Activated naive CD4-positive, alpha-beta T cell treated with anti-CD3 and anti-CD28 coated beads for 36 hours (primary cell): ENCODE measurements at regions not wholly inside any gene's neighbourhood (a gene's known extent, or its start where the extent isn't known, plus 50 kb on each side); places are given as distances from the start of the nearest gene placed in this dataset.
"Not testable (repeated sequence)": the region's sequence is repeated elsewhere in the genome, so short reads cannot be mapped to it uniquely, and the experiment has no call there.

Experiments
- CTCF ChIA-PET: fragments of 350-600 bp; sonication (Branson Sonifier 250); formaldehyde crosslinking; loops from one replicate; lab custom pipeline; 2021; ENCODE audit warnings: antibody characterized with exemption; lab: Charles Lee
- DNase-seq: peaks from one replicate; pipeline ENCODE4 v3.0.0-alpha.2; 2020
- H3K27ac Mint-ChIP-seq: one replicate; pipeline ENCODE4 v1.8.0; 2021; ENCODE audit warnings: mild to moderate bottlenecking, mixed read lengths
- H3K27me3 Mint-ChIP-seq: one replicate; pipeline ENCODE4 v1.8.0; 2021; ENCODE audit warnings: low read depth, mixed read lengths
- H3K36me3 Mint-ChIP-seq: one replicate; pipeline ENCODE4 v1.8.0; 2021; ENCODE audit warnings: low read depth, mixed read lengths
- H3K4me1 Mint-ChIP-seq: one replicate; pipeline ENCODE4 v1.8.0; 2021; ENCODE audit warnings: low read depth, mixed read lengths
- H3K4me3 Mint-ChIP-seq: one replicate; pipeline ENCODE4 v1.8.0; 2021; ENCODE audit warnings: mild to moderate bottlenecking, moderate library complexity, mixed read lengths
- H3K9me3 Mint-ChIP-seq: one replicate; pipeline ENCODE4 v1.8.0; 2021; ENCODE audit warnings: mixed read lengths
- intact Hi-C: fragments of 100-400 bp; cut with micrococcal nuclease; formaldehyde crosslinking; loops from one replicate; pipeline ENCODE4 v1.15.1; 2023

DNA sequence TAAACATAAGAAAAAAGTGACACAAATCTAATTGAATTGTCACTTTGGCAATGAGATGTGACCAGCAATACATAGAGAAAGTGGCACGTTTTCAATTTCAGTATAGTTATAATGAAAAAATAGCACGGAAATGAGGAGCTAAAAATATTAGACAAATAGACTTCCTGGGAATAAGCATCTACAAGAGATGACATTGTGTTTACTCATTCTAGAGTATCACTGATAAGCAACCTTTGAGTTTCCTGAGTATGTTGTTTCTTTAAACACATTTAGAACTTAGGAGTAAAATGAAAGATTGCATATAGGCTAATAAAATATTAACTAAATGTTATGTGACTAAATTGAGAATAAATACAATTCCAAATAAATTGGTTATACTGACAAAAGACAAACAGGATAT, 207.1 kb upstream of the SLITRK6 start:
- H3K27ac Mint-ChIP-seq = no peak overlapping the region
- H3K4me1 Mint-ChIP-seq = no peaks in the 10 kb centered on the region
- intact Hi-C loops = no loop called here
- H3K4me3 Mint-ChIP-seq = no peak overlapping the region
- peaks cover 6% of the 10 kb centered on the region for H3K9me3 Mint-ChIP-seq
- no peaks in the 10 kb centered on the region for H3K36me3 Mint-ChIP-seq
- H3K27me3 Mint-ChIP-seq = no peaks in the 10 kb centered on the region
- DNase-seq = no peak
- CTCF ChIA-PET = no interaction called here

- Mint-ChIP-seq H3K27ac (no peak overlapping the region), H3K9me3 (peaks cover 3% of the 10 kb centered on the region), H3K36me3 (no peaks in the 10 kb centered on the region), H3K4me1 (no peaks in the 10 kb centered on the region), H3K27me3 (no peaks in the 10 kb centered on the region), H3K4me3 (no peak overlapping the region)
- CTCF ChIA-PET = no interaction called here
- intact Hi-C loops = no loop called here
- no peak for DNase-seq
Measured at GRCh38 chr13:86003029-86003428, 203.8 kb upstream of the SLITRK6 start.

- H3K27ac Mint-ChIP-seq = no peak overlapping the region
- H3K9me3 Mint-ChIP-seq = no peaks in the 10 kb centered on the region
- H3K4me1 Mint-ChIP-seq = no peaks in the 10 kb centered on the region
- intact Hi-C loops = no loop called here
- CTCF ChIA-PET = no interaction called here
- H3K4me3 Mint-ChIP-seq = no peak overlapping the region
- H3K27me3 Mint-ChIP-seq = no peaks in the 10 kb centered on the region
- no peak for DNase-seq
- H3K36me3 Mint-ChIP-seq = no peaks in the 10 kb centered on the region
Measured at GRCh38 chr13:86000546-86000945, 201.3 kb upstream of the SLITRK6 start.

DNA sequence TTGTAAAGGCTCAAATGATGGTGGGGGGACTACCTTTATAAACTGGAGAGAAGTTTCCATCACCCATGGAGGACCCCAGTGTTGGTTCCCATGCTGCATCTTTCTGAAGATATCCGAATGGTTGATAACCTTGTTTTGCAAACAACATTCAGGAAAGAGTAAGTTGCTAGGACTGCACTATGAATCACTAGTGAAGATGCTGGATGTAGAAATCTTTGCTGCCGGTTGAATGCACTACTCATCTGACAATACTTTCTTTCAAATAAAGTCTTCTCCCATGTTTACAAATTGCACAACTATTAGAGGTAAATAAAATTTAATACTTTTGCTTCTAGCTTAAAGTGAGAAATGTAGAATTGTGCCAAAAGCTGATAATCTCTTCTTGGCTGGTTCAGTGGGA, 198.4 kb upstream of the SLITRK6 start:
- H3K36me3 Mint-ChIP-seq = no peaks in the 10 kb centered on the region
- CTCF ChIA-PET = no interaction called here
- no peak overlapping the region for H3K27ac Mint-ChIP-seq
- H3K4me3 Mint-ChIP-seq = no peak overlapping the region
- H3K27me3 Mint-ChIP-seq = no peaks in the 10 kb centered on the region
- intact Hi-C loops = no loop called here
- H3K9me3 Mint-ChIP-seq = no peaks in the 10 kb centered on the region
- H3K4me1 Mint-ChIP-seq = no peaks in the 10 kb centered on the region
- DNase-seq = no peak

GRCh38 chr13:85995788-85996418, 196.7 kb upstream of the SLITRK6 start:
- Mint-ChIP-seq H3K27ac (no peak overlapping the region), H3K9me3 (no peaks in the 10 kb centered on the region), H3K4me3 (no peak overlapping the region), H3K4me1 (no peaks in the 10 kb centered on the region), H3K36me3 (no peaks in the 10 kb centered on the region), H3K27me3 (no peaks in the 10 kb centered on the region)
- CTCF ChIA-PET = no interaction called here
- intact Hi-C loops = no loop called here
- DNase-seq = no peak

- Mint-ChIP-seq H3K27ac (no peak overlapping the region), H3K4me1 (no peaks in the 10 kb centered on the region), H3K36me3 (no peaks in the 10 kb centered on the region), H3K4me3 (no peak overlapping the region), H3K27me3 (no peaks in the 10 kb centered on the region), H3K9me3 (peaks cover 4% of the 10 kb centered on the region)
- DNase-seq = no peak
- CTCF ChIA-PET = no interaction called here
- intact Hi-C loops = no loop called here
Measured at GRCh38 chr13:85993567-85993966, 194.3 kb upstream of the SLITRK6 start.

DNA sequence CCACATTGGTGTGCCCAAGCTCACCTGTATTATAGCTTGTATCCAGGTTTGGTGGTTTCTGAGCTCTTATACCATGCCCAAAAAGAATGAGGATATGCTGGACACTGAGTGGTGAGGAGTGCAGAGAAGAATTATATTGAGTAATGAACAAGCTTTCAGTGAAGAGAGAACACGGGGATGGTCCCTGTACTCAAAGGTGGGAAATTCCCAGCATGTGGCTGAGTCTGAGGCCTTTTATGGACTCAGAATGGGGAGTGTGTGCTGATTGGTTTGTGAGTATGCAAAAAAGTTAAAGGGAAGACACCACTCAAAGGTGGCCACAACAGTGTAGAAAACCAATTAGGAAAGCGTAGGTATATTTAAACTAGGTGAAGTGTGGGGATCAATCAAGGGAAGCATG, 191.2 kb upstream of the SLITRK6 start:
- intact Hi-C loops = no loop called here
- Mint-ChIP-seq H3K4me1 (no peaks in the 10 kb centered on the region), H3K9me3 (peaks cover 6% of the 10 kb centered on the region), H3K4me3 (no peak overlapping the region), H3K27me3 (no peaks in the 10 kb centered on the region), H3K27ac (no peak overlapping the region), H3K36me3 (no peaks in the 10 kb centered on the region)
- no peak for DNase-seq
- CTCF ChIA-PET = interaction anchor here (0.5 kb wide), 1 partner anchor 119 kb away, joined by 3 read pairs; no protein-coding TSS in a partner anchor

GRCh38 chr13:85985797-85986196, 186.6 kb upstream of the SLITRK6 start:
- CTCF ChIA-PET = no interaction called here
- Mint-ChIP-seq H3K27me3 (no peaks in the 10 kb centered on the region), H3K36me3 (no peaks in the 10 kb centered on the region), H3K4me3 (no peak overlapping the region), H3K27ac (no peak overlapping the region), H3K4me1 (no peaks in the 10 kb centered on the region), H3K9me3 (peaks cover 8% of the 10 kb centered on the region)
- no peak for DNase-seq
- intact Hi-C loops = no loop called here

- intact Hi-C loops = no loop called here
- no peak for DNase-seq
- Mint-ChIP-seq H3K27ac (no peak overlapping the region), H3K36me3 (no peaks in the 10 kb centered on the region), H3K4me1 (no peaks in the 10 kb centered on the region), H3K4me3 (no peak overlapping the region), H3K9me3 (peaks cover 2% of the 10 kb centered on the region), H3K27me3 (no peaks in the 10 kb centered on the region)
- CTCF ChIA-PET = no interaction called here
Measured at GRCh38 chr13:85982102-85982501, 182.9 kb upstream of the SLITRK6 start.

GRCh38 chr13:85980447-85980846, 181.2 kb upstream of the SLITRK6 start:
- H3K27me3 Mint-ChIP-seq, H3K4me3 Mint-ChIP-seq, DNase-seq, H3K27ac Mint-ChIP-seq, intact Hi-C loops, H3K4me1 Mint-ChIP-seq, H3K9me3 Mint-ChIP-seq, CTCF ChIA-PET, H3K36me3 Mint-ChIP-seq: not testable (repeated sequence)

- no peak overlapping the region for H3K4me3 Mint-ChIP-seq
- H3K9me3 Mint-ChIP-seq = no peaks in the 10 kb centered on the region
- H3K27me3 Mint-ChIP-seq = no peaks in the 10 kb centered on the region
- no peak for DNase-seq
- CTCF ChIA-PET = no interaction called here
- intact Hi-C loops = no loop called here
- no peaks in the 10 kb centered on the region for H3K36me3 Mint-ChIP-seq
- H3K27ac Mint-ChIP-seq = no peak overlapping the region
- no peaks in the 10 kb centered on the region for H3K4me1 Mint-ChIP-seq
Measured at GRCh38 chr13:85976242-85976641, 177.0 kb upstream of the SLITRK6 start.

DNA sequence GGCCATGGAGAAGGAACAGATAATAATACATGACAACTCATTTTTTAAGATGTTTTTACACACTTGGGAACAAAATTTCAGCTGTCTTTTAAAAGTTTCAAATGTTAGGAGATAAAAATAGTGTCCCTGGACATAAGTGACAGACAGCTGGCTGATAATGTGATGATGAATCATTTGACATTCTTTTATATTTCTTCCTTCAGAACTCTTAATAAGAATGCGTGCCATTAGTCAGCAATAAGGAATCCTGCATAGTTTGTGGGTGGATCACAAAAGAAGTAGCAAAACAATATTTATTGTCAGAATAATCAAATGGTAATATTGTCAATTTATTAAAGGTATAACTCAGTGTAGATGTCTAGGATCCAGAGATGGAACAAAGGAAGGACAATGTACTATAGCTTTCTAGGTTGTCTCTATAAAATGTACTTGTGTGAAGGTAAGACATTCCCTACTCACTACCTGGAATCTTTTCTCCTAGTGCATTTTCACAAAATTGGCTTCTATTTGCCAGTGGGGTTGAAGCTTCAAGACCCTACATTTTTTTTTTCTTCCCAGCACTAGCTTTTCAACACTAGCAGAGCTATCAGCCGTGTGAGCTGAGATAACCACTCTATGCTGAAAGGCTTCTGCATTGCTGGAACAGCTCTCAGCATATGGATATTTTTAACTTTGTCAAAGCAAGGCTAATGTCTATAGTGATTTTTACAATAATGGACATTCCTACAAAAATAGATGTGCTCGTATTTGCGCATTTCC, 175.6 kb upstream of the SLITRK6 start:
- no peak overlapping the region for H3K4me3 Mint-ChIP-seq
- DNase-seq = no peak
- CTCF ChIA-PET = no interaction called here
- H3K27me3 Mint-ChIP-seq = no peaks in the 10 kb centered on the region
- H3K36me3 Mint-ChIP-seq = no peaks in the 10 kb centered on the region
- H3K9me3 Mint-ChIP-seq = no peaks in the 10 kb centered on the region
- H3K27ac Mint-ChIP-seq = no peak overlapping the region
- intact Hi-C loops = no loop called here
- no peaks in the 10 kb centered on the region for H3K4me1 Mint-ChIP-seq

- CTCF ChIA-PET = no interaction called here
Measured at GRCh38 chr13:85970727-85971126, 171.5 kb upstream of the SLITRK6 start.

More at GRCh38 chr13:85970727-85971126, 171.5 kb upstream of the SLITRK6 start:
- H3K36me3 Mint-ChIP-seq = no peaks in the 10 kb centered on the region
- H3K9me3 Mint-ChIP-seq = peaks cover 2% of the 10 kb centered on the region
- H3K4me1 Mint-ChIP-seq = no peaks in the 10 kb centered on the region
- no peak overlapping the region for H3K27ac Mint-ChIP-seq
- intact Hi-C loops = no loop called here
- no peak overlapping the region for H3K4me3 Mint-ChIP-seq
- H3K27me3 Mint-ChIP-seq = no peaks in the 10 kb centered on the region
- no peak for DNase-seq
